ENCODE measurements at regions not wholly inside any gene's neighbourhood (a gene's known extent, or its start where the extent isn't known, plus 50 kb on each side); places are given as distances from the start of the nearest gene placed in this dataset.
"Not testable (repeated sequence)": the region's sequence is repeated elsewhere in the genome, so short reads cannot be mapped to it uniquely, and the experiment has no call there.

GRCh38 chr3:187997946-187998561 lies 155.9 kb upstream of the LPP start:
- no peak for DNase-seq

GRCh38 chr3:187998611-187999010 lies 155.3 kb upstream of the LPP start:
- DNase-seq, result no peak

- DNase-seq, result no peak
Measured at GRCh38 chr3:187999821-188000220, 154.1 kb upstream of the LPP start.

GRCh38 chr3:188000361-188000861 lies 153.5 kb upstream of the LPP start:
- DNase-seq, result peak; percentile 37 to 47 (median 44)

GRCh38 chr3:188001093-188001492 lies 152.9 kb upstream of the LPP start:
- DNase-seq, result peak in 1 of 3 donors; percentile 67

- DNase-seq, result no peak
Measured at GRCh38 chr3:188001926-188002325, 152.0 kb upstream of the LPP start.

- DNase-seq, result no peak
Measured at GRCh38 chr3:188002626-188003138, 151.3 kb upstream of the LPP start.

GRCh38 chr3:188003188-188004171 lies 150.5 kb upstream of the LPP start:
- DNase-seq, result no peak

GRCh38 chr3:188006726-188007393 lies 147.1 kb upstream of the LPP start:
- no peak for DNase-seq

- DNase-seq, result no peak
Measured at GRCh38 chr3:188007897-188008296, 146.1 kb upstream of the LPP start.

GRCh38 chr3:188008582-188009213 lies 145.3 kb upstream of the LPP start:
- no peak for DNase-seq

- no peak for DNase-seq
Measured at GRCh38 chr3:188010478-188010877, 143.5 kb upstream of the LPP start.

- no peak for DNase-seq
Measured at GRCh38 chr3:188019727-188020126, 134.2 kb upstream of the LPP start.

GRCh38 chr3:188021041-188021440 lies 132.9 kb upstream of the LPP start:
- DNase-seq, result no peak

GRCh38 chr3:188021502-188022040 lies 132.4 kb upstream of the LPP start:
- DNase-seq, result no peak

- not testable (repeated sequence) for DNase-seq
Measured at GRCh38 chr3:188022902-188023301, 131.1 kb upstream of the LPP start.

GRCh38 chr3:188025555-188025954 lies 128.4 kb upstream of the LPP start:
- no peak for DNase-seq

- no peak for DNase-seq
Measured at GRCh38 chr3:188026191-188026968, 127.6 kb upstream of the LPP start.

- DNase-seq, result no peak
Measured at GRCh38 chr3:188031121-188031520, 122.8 kb upstream of the LPP start.

- DNase-seq, result no peak
Measured at GRCh38 chr3:188034989-188035388, 119.0 kb upstream of the LPP start.
